Kidney glomerular epithelial cell (primary cell): ENCODE measurements at regions not wholly inside any gene's neighbourhood (a gene's known extent, or its start where the extent isn't known, plus 50 kb on each side); places are given as distances from the start of the nearest gene placed in this dataset.
"Not testable (repeated sequence)": the region's sequence is repeated elsewhere in the genome, so short reads cannot be mapped to it uniquely, and the experiment has no call there.

Source experiments
- DNase-seq: peaks from one replicate; lab custom pipeline; 2025; lab: John Stamatoyannopoulos, UW

GRCh38 chr15:62412686-62413085, 247.6 kb upstream of the C2CD4B start:
- DNase-seq: no peak

DNA sequence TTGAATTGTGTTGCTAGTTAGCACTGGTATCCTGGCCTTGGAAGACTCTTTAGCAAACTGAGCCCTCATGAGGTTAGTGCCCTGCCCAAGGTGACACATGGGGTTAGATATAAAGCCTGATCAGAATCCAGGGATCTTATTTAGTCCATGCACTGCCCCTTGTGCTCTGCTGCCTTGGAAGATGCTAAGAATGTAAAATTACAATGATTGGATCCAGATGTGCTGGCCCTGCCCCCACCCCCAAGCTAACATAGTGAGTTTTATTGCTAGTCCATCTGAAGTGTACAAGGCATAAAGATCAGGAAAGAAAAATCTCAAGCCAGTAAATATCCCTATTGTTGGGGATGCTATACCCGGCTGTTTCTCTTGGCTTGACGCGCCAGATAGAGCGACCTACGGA, 248.1 kb upstream of the C2CD4B start:
- no peak for DNase-seq

DNA sequence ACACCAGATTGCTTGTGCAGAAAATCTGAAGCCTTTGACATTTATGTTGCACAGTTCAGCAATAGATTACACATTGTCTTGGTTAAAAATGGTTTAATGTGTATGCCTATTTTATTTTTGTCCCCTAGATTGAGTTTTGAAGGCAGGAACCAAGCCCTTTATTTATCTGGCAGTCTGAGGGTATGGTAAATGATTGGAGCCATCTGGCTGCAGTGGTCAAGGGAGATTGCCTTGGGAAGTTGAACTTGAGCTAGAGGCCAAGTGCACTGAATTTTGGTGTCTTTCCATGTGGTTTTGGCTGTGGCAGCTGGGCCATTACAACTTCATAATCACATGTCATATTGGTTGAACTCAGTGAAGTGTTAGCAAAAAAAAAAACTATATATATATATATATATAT, 248.7 kb upstream of the C2CD4B start:
- DNase-seq: no peak

DNA sequence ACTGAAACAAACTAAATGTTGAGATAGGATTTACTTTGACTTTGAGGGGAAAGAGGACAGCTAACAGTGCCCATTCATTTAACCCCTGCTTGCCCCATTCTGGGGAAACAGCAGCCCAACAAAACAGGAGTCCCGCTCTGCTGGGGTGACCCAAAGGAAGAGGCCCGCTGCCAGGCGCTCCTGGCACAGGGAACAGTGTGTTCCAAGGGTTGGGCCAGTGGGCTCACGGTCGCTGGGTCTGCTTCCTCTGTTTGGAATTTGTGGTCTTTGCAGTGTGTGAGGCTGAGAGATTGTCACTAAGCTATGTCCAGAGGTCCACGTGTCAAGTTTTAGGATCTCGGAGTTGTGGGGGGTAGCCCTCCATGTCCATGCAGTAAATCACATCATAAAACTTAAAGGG, 250.4 kb upstream of the C2CD4B start:
- DNase-seq: no peak

DNA sequence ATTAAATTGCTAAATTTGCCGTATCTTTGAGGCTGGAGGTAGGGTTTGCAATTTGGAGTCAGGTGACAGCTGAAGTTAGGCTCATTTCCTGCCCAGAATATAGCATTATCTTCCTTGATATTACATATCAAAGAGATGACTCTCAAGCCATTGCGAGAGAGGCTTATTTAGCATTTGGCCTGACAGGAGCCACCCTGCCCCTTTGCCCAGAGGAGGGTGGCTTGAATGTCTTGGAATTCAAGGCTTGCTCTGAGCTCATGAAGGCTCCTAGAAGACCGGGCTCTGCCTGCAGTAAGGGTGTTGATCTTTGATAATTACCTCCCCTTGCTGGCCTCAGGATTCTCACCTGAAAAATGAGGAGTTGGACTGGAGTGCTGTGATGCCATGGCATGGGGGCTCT, 251.4 kb upstream of the C2CD4B start:
- no peak for DNase-seq

DNA sequence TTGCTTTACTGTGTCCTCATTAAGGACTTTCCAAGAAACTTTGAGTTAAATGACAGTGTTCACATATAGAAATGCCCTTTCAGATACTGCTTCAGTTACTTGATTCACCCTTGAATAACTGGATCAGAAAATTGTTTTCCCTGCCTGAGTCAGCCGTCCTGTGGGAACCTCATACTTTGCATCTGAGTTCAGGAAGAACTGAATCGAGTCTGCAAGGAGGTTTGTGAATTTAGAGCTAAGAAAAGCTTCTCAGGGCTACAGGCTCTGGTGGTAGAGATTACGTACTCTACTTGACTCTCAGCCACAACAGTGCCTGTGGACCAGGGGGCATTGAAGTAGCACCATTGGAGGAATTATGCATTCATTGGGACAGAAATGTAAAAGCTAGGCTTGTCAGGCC, 252.4 kb upstream of the C2CD4B start:
- DNase-seq: no peak

DNA sequence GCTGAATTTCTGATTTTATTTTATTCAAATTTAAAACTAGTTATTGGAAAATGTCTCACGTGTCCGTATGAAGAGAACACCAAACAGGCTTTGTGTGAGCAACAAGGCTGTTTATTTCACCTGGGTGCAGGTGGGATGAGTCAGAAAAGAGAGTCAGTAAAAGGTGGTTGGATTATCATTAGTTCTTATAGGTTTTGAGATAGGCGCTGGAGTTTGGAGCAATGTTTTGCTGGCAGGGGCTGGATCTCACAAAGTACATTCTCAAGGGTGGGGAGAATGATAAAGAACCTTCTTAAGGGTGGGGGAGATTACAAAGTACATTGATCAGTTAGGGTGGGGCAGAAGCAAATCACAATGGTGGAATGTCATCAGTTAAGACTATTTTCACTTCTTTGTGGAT, 253.4 kb upstream of the C2CD4B start:
- DNase-seq: not testable (repeated sequence)

GRCh38 chr15:62419192-62419591, 254.1 kb upstream of the C2CD4B start:
- no peak for DNase-seq

GRCh38 chr15:62420371-62420770, 255.3 kb upstream of the C2CD4B start:
- DNase-seq: peak; percentile 77

GRCh38 chr15:62421289-62421688, 256.2 kb upstream of the C2CD4B start:
- DNase-seq: no peak

GRCh38 chr15:62426387-62426956, 261.4 kb upstream of the C2CD4B start:
- no peak for DNase-seq

- DNase-seq: no peak
Measured at GRCh38 chr15:62428259-62428658, 263.2 kb upstream of the C2CD4B start.

GRCh38 chr15:62428851-62429598, 263.9 kb upstream of the C2CD4B start:
- no peak for DNase-seq

GRCh38 chr15:62430056-62430455, 265.0 kb upstream of the C2CD4B start:
- no peak for DNase-seq

DNA sequence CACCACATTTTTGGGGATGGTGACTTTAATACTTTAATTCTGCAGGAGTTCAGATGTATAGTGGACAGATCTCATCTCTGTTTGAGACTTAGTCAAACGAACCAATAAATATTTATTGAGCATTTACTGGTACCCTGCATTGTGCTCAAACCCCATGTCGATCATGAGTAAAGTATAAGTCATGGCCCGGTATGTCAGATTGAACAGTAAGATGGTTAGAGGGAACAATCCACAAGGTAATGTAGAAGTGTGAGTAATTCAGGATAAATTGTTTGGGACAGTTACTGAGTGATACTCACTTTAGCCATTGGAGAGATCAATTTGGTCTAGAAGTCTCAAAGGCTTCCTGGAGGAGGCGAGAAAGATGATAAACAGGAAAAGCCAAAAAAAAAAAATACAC, 265.5 kb upstream of the C2CD4B start:
- DNase-seq: no peak

GRCh38 chr15:62431008-62431797, 266.1 kb upstream of the C2CD4B start:
- no peak for DNase-seq

DNA sequence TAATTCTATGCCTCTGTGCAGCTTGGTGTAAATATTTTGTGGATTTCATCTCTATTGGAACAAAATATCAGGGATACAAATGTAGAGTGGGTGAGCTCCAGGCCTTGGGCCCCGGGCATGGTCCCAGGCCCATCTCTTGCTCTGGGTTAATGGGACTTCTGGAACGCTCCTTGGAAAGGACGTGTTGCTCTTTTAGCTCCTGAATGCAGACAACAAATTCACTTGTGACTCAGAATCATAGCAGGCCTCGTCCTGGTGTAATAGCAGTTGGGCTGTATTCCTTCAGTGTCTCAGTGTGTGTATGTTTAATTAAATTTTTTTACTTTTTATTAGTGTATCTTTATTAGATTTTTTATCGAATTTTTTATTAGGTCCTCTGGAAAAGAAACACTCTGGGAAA, 266.7 kb upstream of the C2CD4B start:
- no peak for DNase-seq

GRCh38 chr15:62432702-62433398, 267.8 kb upstream of the C2CD4B start:
- DNase-seq: no peak

DNA sequence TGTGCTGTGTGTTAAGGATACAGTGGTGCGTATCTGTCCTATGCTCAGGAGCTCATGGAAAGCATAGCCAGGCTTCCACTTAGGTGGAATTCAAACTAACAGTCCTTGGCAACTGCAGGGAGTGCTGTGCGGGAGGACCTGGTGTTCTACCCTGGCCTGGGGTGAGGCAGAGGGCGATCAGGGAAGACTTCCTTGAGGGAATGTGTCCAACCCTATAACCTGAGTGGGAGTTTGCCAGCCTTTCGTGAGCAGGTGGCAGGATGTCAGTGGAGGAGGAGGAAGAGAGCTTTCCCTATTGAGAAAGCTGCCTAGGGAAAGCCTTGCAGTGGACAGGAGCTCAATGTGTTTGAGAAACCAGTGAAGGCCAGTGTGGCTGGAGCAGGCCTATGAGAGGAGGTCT, 271.1 kb upstream of the C2CD4B start:
- DNase-seq: no peak

DNA sequence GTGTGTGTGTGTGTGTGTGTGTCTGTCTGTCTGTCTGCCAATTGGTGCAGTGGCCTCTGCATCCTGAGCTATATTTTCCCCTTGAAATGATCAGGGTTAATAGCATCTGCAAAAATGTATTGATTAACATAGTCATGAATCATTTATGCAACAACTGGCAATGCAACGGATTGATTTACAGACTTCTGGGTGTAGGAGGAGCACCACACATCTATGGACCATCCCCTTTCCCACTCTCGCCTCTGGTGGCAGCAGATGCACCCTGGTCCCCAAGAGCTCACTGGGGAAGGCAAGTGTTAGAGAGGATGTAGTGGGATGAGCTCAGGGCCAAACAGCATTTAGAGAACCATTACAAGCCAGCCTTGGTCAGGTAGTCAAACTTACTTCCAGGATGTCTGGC, 272.7 kb upstream of the C2CD4B start:
- no peak for DNase-seq

DNA sequence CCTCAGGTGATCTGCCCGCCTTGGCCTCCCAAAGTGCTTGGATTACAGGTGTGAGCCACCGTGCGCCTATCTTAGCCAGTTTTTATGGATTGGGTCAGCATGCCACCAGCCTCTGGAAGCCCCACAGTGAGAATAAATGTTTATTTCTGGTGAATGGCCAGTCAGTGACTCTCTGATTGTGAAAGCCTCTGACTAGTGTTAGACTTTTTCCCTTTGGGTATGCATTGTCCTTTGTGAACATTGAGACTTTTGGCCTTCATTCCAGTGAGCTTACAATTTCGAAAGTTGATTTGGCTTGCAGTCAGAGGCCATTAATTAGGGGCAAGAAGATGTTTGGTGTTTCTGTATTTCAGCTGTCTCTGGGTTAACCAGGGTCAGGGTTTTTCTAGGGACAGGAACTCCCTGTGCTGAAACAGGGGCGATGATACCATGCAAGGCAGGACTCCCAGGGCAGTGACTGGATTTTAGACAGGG, 274.5 kb upstream of the C2CD4B start:
- DNase-seq: no peak

DNA sequence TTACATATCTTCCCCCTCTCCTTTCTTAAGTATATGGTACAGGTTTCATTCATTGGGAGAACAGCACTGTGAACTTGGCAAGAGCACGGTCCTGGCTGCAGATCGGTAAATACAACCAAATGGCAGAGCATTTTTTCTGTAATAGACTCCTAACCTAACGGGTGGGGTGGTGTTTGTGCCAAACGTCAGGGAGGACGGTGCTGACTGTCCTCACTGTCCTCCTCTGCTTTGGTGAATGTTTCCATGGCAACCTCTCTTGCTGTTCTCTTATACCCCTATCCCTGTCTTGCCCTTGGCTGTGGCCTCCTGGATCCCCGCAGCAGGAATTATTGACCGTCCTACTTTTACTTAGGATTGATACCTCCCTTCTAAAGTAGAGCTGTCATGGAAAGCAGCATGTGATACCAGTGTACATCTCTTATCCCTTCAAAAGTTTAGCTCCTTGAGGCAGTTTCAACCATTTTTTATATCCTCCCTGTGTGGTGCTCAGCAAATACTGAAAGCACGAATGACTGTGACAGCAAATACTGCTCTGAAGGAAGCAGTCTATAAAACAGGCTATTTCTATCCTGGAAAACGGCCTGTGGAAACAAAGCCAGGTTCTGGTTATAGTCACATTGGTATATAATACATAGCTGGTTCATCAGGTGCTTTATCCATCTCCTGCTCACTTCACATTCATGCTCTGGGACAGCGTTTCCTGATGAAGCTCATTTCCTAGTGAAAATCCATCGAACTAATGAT, 275.4 kb upstream of the C2CD4B start:
- DNase-seq: no peak
